ENCODE measurements at regions not wholly inside any gene's neighbourhood (a gene's known extent, or its start where the extent isn't known, plus 50 kb on each side); places are given as distances from the start of the nearest gene placed in this dataset.

DNA sequence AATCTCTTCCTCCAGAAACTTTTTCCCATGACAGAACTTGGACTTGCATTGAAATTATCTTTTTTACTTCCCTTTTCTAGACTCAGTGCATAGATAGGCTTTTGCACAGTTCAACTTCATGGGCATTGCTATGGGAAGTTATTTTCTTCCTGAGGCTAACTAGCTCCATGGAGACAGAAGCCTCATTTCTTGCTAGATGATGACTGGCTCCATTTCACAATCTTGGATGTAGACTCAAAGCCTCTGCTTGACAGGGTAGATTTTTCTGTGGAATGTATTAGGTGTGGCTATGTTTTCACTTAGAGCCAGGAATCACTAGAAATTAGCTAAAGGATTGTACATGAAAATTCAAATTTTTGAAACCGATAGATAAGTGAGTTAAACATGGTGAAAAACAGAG, 884.1 kb upstream of the MGAT4C start:
- peaks cover 0 to 8% of the 10 kb centered on the region in 2 donors for H3K9me3 Mint-ChIP-seq

GRCh38 chr12:87137220-87137619, 881.0 kb upstream of the MGAT4C start:
- no peak overlapping the region for H3K27ac Mint-ChIP-seq
- no peak for ATAC-seq
- H3K9me3 Mint-ChIP-seq: peaks cover 0 to 12% of the 10 kb centered on the region in 2 donors

More for the DNA sequence above, 884.1 kb upstream of the MGAT4C start:
- Mint-ChIP-seq H3K27ac (no peak overlapping the region), H3K36me3 (no peaks in the 10 kb centered on the region)
- ATAC-seq (no peak), DNase-seq (ENCODE audit: low spot score in 2 of 2) (no peak)

DNA sequence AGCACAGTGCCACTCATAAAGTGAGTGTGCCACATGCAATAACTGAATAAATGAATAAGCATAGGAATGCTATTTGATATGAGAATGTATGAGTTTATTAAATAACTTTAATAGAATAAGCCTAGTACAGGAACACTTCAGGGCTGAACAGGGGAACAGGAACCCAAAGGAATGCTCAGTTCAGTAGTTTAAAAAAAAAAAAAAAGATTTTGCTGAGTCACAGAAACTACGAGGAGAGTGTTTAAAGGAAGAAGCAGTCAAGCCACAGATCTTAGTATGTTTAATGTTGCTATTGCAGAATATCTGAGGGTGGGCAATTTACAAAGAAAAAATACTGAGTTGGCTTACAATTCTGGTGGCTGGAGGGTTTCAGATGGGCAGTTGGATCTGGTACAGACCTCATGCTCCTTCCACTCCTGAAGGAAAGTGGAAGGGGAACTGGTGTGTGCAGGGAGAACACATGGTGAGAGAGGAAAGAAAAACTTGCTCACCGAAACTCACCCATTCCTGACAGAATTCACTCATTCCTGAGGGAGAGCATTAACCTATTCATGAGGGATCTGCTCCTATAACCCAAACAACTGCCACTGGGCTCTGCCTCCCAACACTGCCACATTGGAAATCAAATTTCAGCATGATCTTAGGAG, 880.3 kb upstream of the MGAT4C start:
- DNase-seq (ENCODE audit: low spot score in 2 of 2): no peak
- no peaks in the 10 kb centered on the region for H3K36me3 Mint-ChIP-seq
- H3K9me3 Mint-ChIP-seq: peaks cover 0 to 12% of the 10 kb centered on the region in 2 donors
- H3K27ac Mint-ChIP-seq: no peak overlapping the region
- no peak for ATAC-seq

More at GRCh38 chr12:87137220-87137619, 881.0 kb upstream of the MGAT4C start:
- H3K36me3 Mint-ChIP-seq: no peaks in the 10 kb centered on the region
- no peak for DNase-seq (ENCODE audit: low spot score in 2 of 2)

DNA sequence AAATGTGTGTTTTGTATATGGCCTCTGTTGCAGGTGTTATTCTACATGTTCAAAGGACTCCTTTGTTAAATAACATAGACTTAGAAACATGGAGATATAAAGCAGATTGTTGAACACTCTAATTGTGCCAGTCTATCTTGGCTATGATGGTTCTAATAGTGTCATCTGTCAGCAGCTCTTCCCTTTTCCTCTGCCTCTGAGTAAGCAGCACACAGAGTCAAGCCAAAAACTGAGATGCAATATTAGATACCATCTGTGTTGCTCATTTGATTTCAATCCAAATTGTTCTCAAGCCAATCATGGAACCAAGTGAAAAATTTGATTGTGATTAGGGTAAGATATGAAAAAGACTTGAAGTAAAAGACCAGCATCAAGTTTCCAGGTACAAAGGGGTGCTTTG, 871.1 kb upstream of the MGAT4C start:
- ATAC-seq (no peak), DNase-seq (ENCODE audit: low spot score in 2 of 2) (no peak)
- peaks cover 10 to 12% of the 10 kb centered on the region in 2 donors for H3K9me3 Mint-ChIP-seq

GRCh38 chr12:87121896-87122295, 865.7 kb upstream of the MGAT4C start:
- Mint-ChIP-seq H3K9me3 (peaks cover 15 to 23% of the 10 kb centered on the region in 2 donors), H3K36me3 (peaks cover 5 to 6% of the 10 kb centered on the region in 2 donors), H3K27ac (no peak overlapping the region)
- no peak for ATAC-seq
- DNase-seq (ENCODE audit: low spot score in 2 of 2): no peak

More for the DNA sequence above, 871.1 kb upstream of the MGAT4C start:
- peaks cover 5 to 6% of the 10 kb centered on the region in 2 donors for H3K36me3 Mint-ChIP-seq
- H3K27ac Mint-ChIP-seq: no peak overlapping the region

- no peak overlapping the region for H3K27ac Mint-ChIP-seq
- no peak for DNase-seq (ENCODE audit: low spot score in 2 of 2)
- H3K36me3 Mint-ChIP-seq: peaks cover 5 to 6% of the 10 kb centered on the region in 2 donors
- H3K9me3 Mint-ChIP-seq: peaks cover 15 to 25% of the 10 kb centered on the region in 2 donors
- ATAC-seq: no peak
Measured at GRCh38 chr12:87120440-87120839, 864.2 kb upstream of the MGAT4C start.

DNA sequence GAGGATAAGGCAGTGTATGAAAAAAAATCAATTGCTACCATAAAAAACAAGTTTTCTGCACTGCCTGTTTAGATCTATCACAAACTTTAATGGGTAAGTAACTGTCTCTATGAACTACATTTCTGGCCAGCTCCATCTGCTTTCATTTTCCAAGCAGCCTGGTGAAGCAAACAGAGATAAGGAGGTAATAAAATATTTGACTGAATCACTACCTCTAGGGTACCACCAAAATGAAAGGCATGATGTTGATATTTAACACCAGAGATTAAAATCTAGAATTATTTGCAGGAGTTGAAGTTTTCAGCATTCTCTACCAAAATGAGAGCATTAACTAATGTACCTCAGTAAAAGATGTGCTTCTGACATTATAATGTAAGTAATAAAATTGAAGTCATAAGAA, 863.5 kb upstream of the MGAT4C start:
- ATAC-seq (no peak), DNase-seq (ENCODE audit: low spot score in 2 of 2) (no peak)
- no peak overlapping the region for H3K27ac Mint-ChIP-seq

DNA sequence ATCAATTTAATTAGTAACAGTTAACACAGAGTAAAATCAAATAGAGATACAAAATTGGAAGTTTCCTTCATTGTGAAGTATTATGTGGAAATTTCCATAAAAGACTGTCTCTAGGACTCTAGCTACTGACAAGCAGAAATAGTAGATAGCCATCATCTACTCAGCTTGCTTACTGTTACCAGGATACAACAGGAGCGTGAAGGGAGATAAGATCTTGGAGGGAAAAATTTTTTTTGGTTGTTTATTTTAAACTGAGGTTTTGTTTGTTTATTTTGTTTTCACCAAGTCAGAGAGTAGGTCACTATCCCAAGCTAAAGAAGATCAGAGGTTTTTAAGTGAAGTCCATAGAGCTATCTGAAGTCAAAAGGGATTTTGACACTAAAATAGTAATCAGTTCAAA, 861.3 kb upstream of the MGAT4C start:
- no peak overlapping the region for H3K27ac Mint-ChIP-seq
- no peaks in the 10 kb centered on the region for H3K36me3 Mint-ChIP-seq
- ATAC-seq (no peak), DNase-seq (ENCODE audit: low spot score in 2 of 2) (no peak)
- H3K9me3 Mint-ChIP-seq: peaks cover 9 to 15% of the 10 kb centered on the region in 2 donors

More for the DNA sequence above, 863.5 kb upstream of the MGAT4C start:
- H3K36me3 Mint-ChIP-seq: peaks cover 5 to 6% of the 10 kb centered on the region in 2 donors
- peaks cover 10 to 25% of the 10 kb centered on the region in 2 donors for H3K9me3 Mint-ChIP-seq

DNA sequence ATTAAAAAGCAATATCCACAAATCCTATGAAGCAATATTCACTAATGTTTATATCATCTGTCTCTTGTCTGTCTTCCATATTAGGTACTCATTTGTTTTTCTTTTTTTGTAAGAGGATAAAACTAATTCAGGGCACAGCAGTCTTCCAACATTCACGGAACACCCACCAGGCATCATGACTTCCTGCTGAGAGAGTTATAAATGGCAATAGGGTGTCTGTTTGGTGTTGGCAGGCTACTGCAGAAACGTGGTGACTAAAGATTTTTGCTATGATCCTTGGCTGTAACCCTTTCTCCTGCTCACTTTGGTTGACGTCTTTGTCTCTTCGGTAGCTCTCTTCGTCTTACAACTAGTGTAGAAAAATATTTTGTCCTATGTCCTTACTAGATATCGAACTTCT, 860.6 kb upstream of the MGAT4C start:
- no peak for ATAC-seq
- Mint-ChIP-seq H3K27ac (no peak overlapping the region), H3K36me3 (no peaks in the 10 kb centered on the region)

DNA sequence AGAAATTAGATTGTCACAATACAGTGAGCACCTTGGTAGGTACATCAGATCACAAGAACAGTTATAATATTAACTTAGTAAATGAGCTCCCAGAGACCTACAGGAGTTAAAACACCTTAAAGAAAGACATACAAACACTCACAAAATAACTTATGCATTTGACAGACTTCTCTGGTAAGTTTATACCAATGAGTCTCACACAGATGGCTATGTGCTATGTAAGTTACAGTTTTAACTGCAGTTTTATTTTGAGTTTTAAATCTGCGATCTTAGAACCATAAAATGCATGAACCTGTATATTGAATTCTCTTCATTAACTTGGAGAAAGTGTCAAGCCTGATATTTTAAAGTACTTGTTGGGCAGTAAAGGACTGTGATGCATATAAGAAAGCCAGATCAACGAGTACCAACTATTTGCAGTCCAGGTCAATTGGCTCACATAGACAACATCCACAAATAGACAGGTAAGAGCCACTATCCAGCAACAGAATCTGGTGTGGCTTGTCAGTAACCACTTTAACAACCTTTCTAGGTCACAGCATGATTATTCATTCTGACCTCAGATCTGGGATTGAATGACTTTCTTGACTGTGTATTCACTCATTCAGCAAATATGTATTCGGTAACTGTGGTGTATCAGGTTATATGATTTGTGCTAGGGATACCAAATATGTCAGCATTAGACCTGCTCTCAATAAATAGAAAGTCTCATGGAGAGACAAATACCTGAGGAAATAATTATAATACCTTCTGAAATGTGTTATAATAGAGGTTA, 856.6 kb upstream of the MGAT4C start:
- DNase-seq (ENCODE audit: low spot score in 2 of 2): no peak
- peaks cover 8 to 13% of the 10 kb centered on the region in 2 donors for H3K9me3 Mint-ChIP-seq
- H3K36me3 Mint-ChIP-seq: no peaks in the 10 kb centered on the region
- ATAC-seq: no peak
- no peak overlapping the region for H3K27ac Mint-ChIP-seq

More for the DNA sequence above, 860.6 kb upstream of the MGAT4C start:
- no peak for DNase-seq (ENCODE audit: low spot score in 2 of 2)
- peaks cover 4 to 13% of the 10 kb centered on the region in 2 donors for H3K9me3 Mint-ChIP-seq

DNA sequence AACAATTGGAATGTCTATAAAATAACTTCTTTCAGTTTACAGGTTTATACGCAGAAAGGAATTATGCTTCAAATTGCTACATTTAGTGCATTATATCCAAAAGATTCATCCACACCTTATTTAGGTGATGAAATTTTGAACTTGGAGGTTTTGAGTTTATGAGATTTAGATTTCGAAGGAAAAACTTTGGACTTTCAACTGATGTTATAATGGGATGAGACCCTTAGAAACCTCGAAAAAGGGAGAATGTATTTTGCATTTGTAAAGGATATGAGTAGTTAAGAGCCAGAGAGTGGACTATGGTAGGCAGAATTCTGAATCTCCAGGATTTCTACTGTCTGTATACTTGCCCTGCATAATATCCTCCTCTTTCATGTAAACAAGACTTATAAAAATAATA, 851.6 kb upstream of the MGAT4C start:
- no peak overlapping the region for H3K27ac Mint-ChIP-seq
- H3K9me3 Mint-ChIP-seq: peaks cover 4 to 5% of the 10 kb centered on the region in 2 donors
- no peaks in the 10 kb centered on the region for H3K36me3 Mint-ChIP-seq
- DNase-seq (ENCODE audit: low spot score in 2 of 2) (no peak), ATAC-seq (no peak)

GRCh38 chr12:87107270-87107669, 851.1 kb upstream of the MGAT4C start:
- no peak for DNase-seq (ENCODE audit: low spot score in 2 of 2)
- no peak for ATAC-seq
- Mint-ChIP-seq H3K36me3 (no peaks in the 10 kb centered on the region), H3K9me3 (peaks cover 4 to 5% of the 10 kb centered on the region in 2 donors), H3K27ac (no peak overlapping the region)

GRCh38 chr12:87096082-87096585, 839.9 kb upstream of the MGAT4C start:
- no peak for ATAC-seq
- Mint-ChIP-seq H3K27ac (no peak overlapping the region), H3K36me3 (no peaks in the 10 kb centered on the region), H3K9me3 (peaks cover 2 to 9% of the 10 kb centered on the region in 2 donors)
- DNase-seq (ENCODE audit: low spot score in 2 of 2): no peak

DNA sequence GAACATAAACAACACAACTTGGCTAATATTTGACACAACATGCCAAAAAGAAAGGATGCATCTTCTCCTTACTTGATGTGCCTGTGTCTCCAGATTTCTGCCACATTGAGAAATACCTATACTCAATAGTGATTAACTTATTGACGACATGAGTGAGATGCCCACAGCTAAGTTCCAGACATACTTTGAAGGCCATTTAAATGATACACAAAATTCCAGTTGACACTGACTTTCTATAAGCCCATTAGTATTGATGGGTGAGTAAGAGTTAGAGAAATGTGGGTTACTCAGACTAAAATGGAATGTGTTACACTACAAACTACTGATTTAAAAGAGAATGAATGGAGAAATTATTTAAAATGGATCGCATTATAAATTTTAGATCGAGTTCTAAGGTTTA, 838.2 kb upstream of the MGAT4C start:
- ATAC-seq (no peak), DNase-seq (ENCODE audit: low spot score in 2 of 2) (no peak)
- Mint-ChIP-seq H3K36me3 (no peaks in the 10 kb centered on the region), H3K27ac (no peak overlapping the region), H3K9me3 (peaks cover 0 to 6% of the 10 kb centered on the region in 2 donors)

DNA sequence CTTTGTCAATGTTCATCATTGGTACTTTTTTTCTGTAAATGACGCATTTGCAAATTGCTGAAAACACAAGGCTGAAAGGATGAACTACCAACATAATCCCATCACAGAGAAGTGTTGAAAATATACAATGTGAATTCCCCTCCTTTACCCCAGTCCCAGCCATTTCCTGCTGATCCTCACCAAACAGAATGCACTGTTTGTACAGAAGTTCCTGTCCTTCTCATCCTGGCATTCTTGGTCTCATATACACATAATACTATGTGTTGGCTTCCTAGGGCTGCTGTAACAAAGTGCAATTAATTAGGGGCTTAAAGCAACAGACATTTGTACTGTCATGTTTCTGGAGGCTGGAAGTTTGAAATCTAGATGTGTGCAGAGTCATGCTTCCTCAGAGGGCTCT, 836.2 kb upstream of the MGAT4C start:
- ATAC-seq (no peak), DNase-seq (ENCODE audit: low spot score in 2 of 2) (no peak)
- no peaks in the 10 kb centered on the region for H3K36me3 Mint-ChIP-seq
- no peak overlapping the region for H3K27ac Mint-ChIP-seq
- peaks cover 0 to 6% of the 10 kb centered on the region in 2 donors for H3K9me3 Mint-ChIP-seq

GRCh38 chr12:87086118-87086891, 830.1 kb upstream of the MGAT4C start:
- peaks cover 7 to 8% of the 10 kb centered on the region in 2 donors for H3K9me3 Mint-ChIP-seq
- H3K27ac Mint-ChIP-seq: no peak overlapping the region
- no peaks in the 10 kb centered on the region for H3K36me3 Mint-ChIP-seq
- ATAC-seq (no peak), DNase-seq (ENCODE audit: low spot score in 2 of 2) (no peak)

DNA sequence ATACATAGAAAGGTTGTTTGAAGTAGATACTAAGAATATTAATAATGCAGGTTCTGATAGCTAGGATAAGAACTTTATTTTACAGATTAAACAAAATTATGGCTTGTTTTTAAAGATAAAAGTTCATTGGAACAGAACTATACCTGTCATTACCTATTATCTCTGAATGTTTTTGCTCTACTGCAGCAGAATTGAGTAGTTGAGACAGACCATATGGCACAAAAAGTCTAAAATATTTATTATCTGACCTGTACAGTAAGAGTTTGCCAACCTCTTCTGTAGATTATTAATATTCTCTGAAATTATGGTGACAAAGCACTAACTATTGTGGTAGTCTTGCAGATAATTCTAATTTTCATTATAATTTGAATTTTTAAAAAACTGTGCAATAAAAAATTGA, 829.1 kb upstream of the MGAT4C start:
- Mint-ChIP-seq H3K27ac (no peak overlapping the region), H3K9me3 (peaks cover 7 to 8% of the 10 kb centered on the region in 2 donors), H3K36me3 (no peaks in the 10 kb centered on the region)
- DNase-seq (ENCODE audit: low spot score in 2 of 2) (no peak), ATAC-seq (no peak)
